K562 (cell line): ENCODE measurements at regions not wholly inside any gene's neighbourhood (a gene's known extent, or its start where the extent isn't known, plus 50 kb on each side); places are given as distances from the start of the nearest gene placed in this dataset.

Experiments
- ATAC-seq: fragments of 200-7000 bp; cut with Tn5 transposase; 3 replicates; pipeline ENCODE4 v1.9.1; 2020; ENCODE audit warnings: moderate library complexity
- BruUV-seq: library from RNA; stranded (reverse); fragments of 400-500 nt; replicated peaks from 2 replicates; lab custom pipeline; 2021; lab: Mats Ljungman, UMichigan
- CTCF ChIA-PET: fragments of 300-600 bp; formaldehyde crosslinking; extraction: SDS; loops from one replicate; lab custom pipeline; 2021; ENCODE audit warnings: low intra/inter-chr PET ratio; lab: Yijun Ruan, JAX
- POLR2A ChIA-PET: fragments of 300-600, 350-650 bp; sonication (Branson Sonifier 250); formaldehyde crosslinking; extraction: SDS; loops from one replicate; lab custom pipeline; 2021; ENCODE audit warnings: antibody characterized with exemption, inconsistent platforms; lab: Yijun Ruan, JAX
- DNase-seq, 4 experiments: peaks; one replicate each; pipeline versions ENCODE4 v3.0.0 to v3.0.0-alpha.2; 2011 to 2018; ENCODE audit warnings: low spot score in 3 of 4, mixed read lengths in 3 of 4; ENCODE audit errors: extremely low read depth in 1 of 4
- FAIRE-seq: peaks from 2 replicates; lab custom pipeline; 2011; peaks lifted over from hg19 to GRCh38; lab: Jason Lieb, UNC
- H2AFZ ChIP-seq: 2 replicates; pipeline ENCODE4 v1.6.0; 2011; ENCODE audit warnings: low read depth, low read length, control low read depth, inconsistent platforms
- H3K27ac ChIP-seq: fragments of 200-600 bp; 3 replicates; pipeline ENCODE4 v1.8.0; 2011; ENCODE audit warnings: low read depth, mild to moderate bottlenecking, control low read depth, inconsistent platforms, low read length, moderate library complexity, mixed read lengths; ENCODE audit errors: extremely low read depth
- H3K27me3 ChIP-seq, 2 experiments: fragments of 300-600 bp in 1 of 2; 2 replicates in 1 of 2; 3 replicates in 1 of 2; pipeline versions ENCODE4 v1.6.0 to v1.8.0; 2011; ENCODE audit warnings: inconsistent platforms in 2 of 2, low read length in 2 of 2, mild to moderate bottlenecking in 1 of 2, mixed read lengths in 1 of 2, moderate library complexity in 1 of 2; ENCODE audit not compliant: control insufficient read depth in 2 of 2, insufficient read depth in 2 of 2
- H3K36me3 ChIP-seq: fragments of 300-600 bp; 3 replicates; pipeline ENCODE4 v1.8.0; 2011; ENCODE audit warnings: mild to moderate bottlenecking, low read length, inconsistent platforms; ENCODE audit not compliant: control insufficient read depth, insufficient read depth
- H3K4me1 ChIP-seq, 2 experiments: fragments of 200-600 bp in 1 of 2; replicated peaks in 1 of 2; 2 replicates in 1 of 2; 3 replicates in 1 of 2; pipeline versions ENCODE4 v1.5.1 to v1.8.0; 2011; ENCODE audit warnings: inconsistent platforms in 2 of 2, low read length in 2 of 2, mild to moderate bottlenecking in 1 of 2, mixed read lengths in 1 of 2, moderate library complexity in 1 of 2; ENCODE audit not compliant: control insufficient read depth in 2 of 2, insufficient read depth in 2 of 2
- H3K4me2 ChIP-seq: 2 replicates; pipeline ENCODE4 v1.6.1; 2011; ENCODE audit warnings: low read length, control low read depth, inconsistent platforms, mixed read lengths; ENCODE audit not compliant: insufficient read depth
- H3K4me3 ChIP-seq: fragments of 200-600 bp; sonication (generic), shearing (Covaris generic); 2 replicates; pipeline ENCODE4 v1.5.1; 2016; ENCODE audit warnings: control low read depth, inconsistent platforms
- H3K79me2 ChIP-seq: fragments of 200-600 bp; 3 replicates; pipeline ENCODE4 v1.8.0; 2011; ENCODE audit warnings: low read length, inconsistent platforms; ENCODE audit not compliant: control insufficient read depth, insufficient read depth
- H3K9ac ChIP-seq, 2 experiments: 2 replicates each; pipeline versions ENCODE4 v1.6.0 to v1.6.1; 2011; ENCODE audit warnings: low read depth in 2 of 2, low read length in 2 of 2, control low read depth in 1 of 2, inconsistent platforms in 1 of 2, mild to moderate bottlenecking in 1 of 2, mixed read lengths in 1 of 2; ENCODE audit not compliant: insufficient read depth in 1 of 2
- H3K9me1 ChIP-seq: one replicate; pipeline ENCODE4 v1.6.0; 2011; ENCODE audit warnings: inconsistent platforms, mild to moderate bottlenecking, low read length, moderate library complexity; ENCODE audit not compliant: control insufficient read depth, insufficient read depth
- H3K9me3 ChIP-seq: replicated peaks from 2 replicates; pipeline ENCODE4 v1.5.1; 2011; ENCODE audit warnings: low read depth, low read length, inconsistent platforms; ENCODE audit not compliant: control insufficient read depth, insufficient read depth
- H4K20me1 ChIP-seq: replicated peaks from 2 replicates; pipeline ENCODE4 v1.6.1; 2011; ENCODE audit warnings: low read length, inconsistent platforms, mixed read lengths; ENCODE audit not compliant: control insufficient read depth, insufficient read depth
- ARID2 ChIP-seq: fragments of 450-650 bp; IDR thresholded peaks from 2 replicates; pipeline ENCODE4 v1.6.1; 2017; ENCODE audit warnings: antibody characterized with exemption, mild to moderate bottlenecking
- BRCA1 ChIP-seq, 2 experiments: fragments of 450-650 bp in 1 of 2; sonication (generic) in 1 of 2; formaldehyde crosslinking in 1 of 2; IDR thresholded peaks; 2 replicates each; pipeline versions ENCODE4 v1.5.0 to v1.6.1; 2017 to 2020; ENCODE audit warnings: mild to moderate bottlenecking in 1 of 2, missing genetic modification reagents in 1 of 2
- CREB5 ChIP-seq: fragments of 250-450 bp; sonication (Bioruptor Pico); IDR thresholded peaks from 2 replicates; pipeline ENCODE4 v1.5.0; 2020; ENCODE audit warnings: mild to moderate bottlenecking
- FOXP1 ChIP-seq: sonication (generic); formaldehyde crosslinking; IDR thresholded peaks from 2 replicates; pipeline ENCODE4 v1.8.0; 2022; ENCODE audit warnings: mild to moderate bottlenecking, missing genetic modification reagents
- HNRNPUL1 ChIP-seq: fragments of 200-400 bp; formaldehyde crosslinking; IDR thresholded peaks from 2 replicates; pipeline ENCODE4 v1.6.1; 2017; ENCODE audit warnings: low read length
- MED1 ChIP-seq: sonication (generic); formaldehyde crosslinking; IDR thresholded peaks from 2 replicates; pipeline ENCODE4 v1.8.1; 2023; ENCODE audit warnings: missing genetic modification reagents, borderline replicate concordance
- NFE2L1 ChIP-seq: fragments of 450-650 bp; IDR thresholded peaks from 2 replicates; pipeline ENCODE4 v1.6.1; 2016; ENCODE audit warnings: missing genetic modification characterization, low read depth, mild to moderate bottlenecking, missing compliant biosample characterization, moderate library complexity, borderline replicate concordance
- PCBP2 ChIP-seq: fragments of 200-400 bp; formaldehyde crosslinking; IDR thresholded peaks from 2 replicates; pipeline ENCODE4 v1.6.1; 2018; ENCODE audit warnings: low read length, low read depth, mild to moderate bottlenecking, moderate library complexity; ENCODE audit not compliant: poor library complexity, severe bottlenecking
- RREB1 ChIP-seq: fragments of 250-450 bp; sonication (Bioruptor Pico); IDR thresholded peaks from 2 replicates; pipeline ENCODE4 v1.4.0; 2020
- SIN3B ChIP-seq: fragments of 450-650 bp; IDR thresholded peaks from 2 replicates; pipeline ENCODE4 v1.6.1; 2017; ENCODE audit warnings: low read depth, mild to moderate bottlenecking, moderate library complexity
- SNAPC5 ChIP-seq: fragments of 250-450 bp; sonication (Bioruptor Pico); IDR thresholded peaks from 2 replicates; pipeline ENCODE4 v1.8.0; 2021; ENCODE audit warnings: moderate library complexity, mild to moderate bottlenecking, inconsistent platforms
- SNIP1 ChIP-seq: fragments of 450-650 bp; IDR thresholded peaks from 2 replicates; pipeline ENCODE4 v1.7.1; 2017; ENCODE audit warnings: low read depth, mild to moderate bottlenecking
- USF1 ChIP-seq: sonication (generic); formaldehyde crosslinking; IDR thresholded peaks from 2 replicates; pipeline ENCODE4 v1.9.0; 2022; ENCODE audit warnings: mild to moderate bottlenecking, missing genetic modification reagents
- ZC3H11A ChIP-seq: IDR thresholded peaks from 2 replicates; pipeline ENCODE4 v1.6.1; 2012; ENCODE audit warnings: low read depth, low read length, improper control_type of control experiment
- ZNF282 ChIP-seq: sonication (generic); formaldehyde crosslinking; IDR thresholded peaks from 2 replicates; pipeline ENCODE4 v1.8.1; 2023; ENCODE audit warnings: missing genetic modification reagents
- WGBS: fragments of 100-300 bp; shearing (Covaris generic); methylation state at CpG from one replicate; pipeline ENCODE4 v1.1.6; 2016; ENCODE audit warnings: low coverage, mixed read lengths; ENCODE audit not compliant: insufficient coverage; ENCODE audit errors: missing lambda C conversion rate; 5-methylcytosine and 5-hydroxymethylcytosine counted together
- in situ Hi-C: fragments of 300-500 bp; cut with MboI; formaldehyde crosslinking; loops from 4 replicates; pipeline ENCODE4 v1.15.0; 2018; ENCODE audit warnings: inconsistent platforms, mixed read lengths
- intact Hi-C: fragments of 100-400 bp; cut with micrococcal nuclease; formaldehyde crosslinking; loops from 2 replicates; pipeline ENCODE4 v1.14.2; 2022

GRCh38 chr11:76293189-76293631, 86.9 kb upstream of the WNT11 start:
- H3K79me2 ChIP-seq: no peaks in the 10 kb centered on the region
- in situ Hi-C loops (no loop called here), intact Hi-C loops (no loop called here)
- 24% methylated on average over 11 of the region's 11 CpGs for WGBS
- no peak overlapping the region for H3K4me3 ChIP-seq
- H3K27me3 ChIP-seq: peaks cover 14 to 57% of the 10 kb centered on the region in 2 experiments
- no peaks in the 10 kb centered on the region; a peak in 1 of 5 replicates for H3K4me1 ChIP-seq
- no peak for TF ChIP-seq SNAPC5
- no peak for TF ChIP-seq USF1 (CRISPR knock-in tag)
- no peak for TF ChIP-seq RREB1 (CRISPR knock-in tag)
- TF ChIP-seq SNIP1: no peak
- no peak for TF ChIP-seq BRCA1 (IDR thresholded peaks at IDR 0.05)
- TF ChIP-seq BRCA1 (CRISPR knock-in tag; IDR thresholded peaks at IDR 0.05): no peak
- no peak for TF ChIP-seq ZNF282 (CRISPR knock-in tag)
- TF ChIP-seq ZC3H11A: no peak
- TF ChIP-seq ARID2: no peak
- no peak for TF ChIP-seq NFE2L1
- TF ChIP-seq CREB5 (CRISPR knock-in tag): no peak
- no peak for TF ChIP-seq HNRNPUL1
- TF ChIP-seq PCBP2: no peak
- TF ChIP-seq FOXP1 (CRISPR knock-in tag): no peak
- TF ChIP-seq SIN3B: no peak
- no peak for TF ChIP-seq MED1 (CRISPR knock-in tag)
- no peaks in the 10 kb centered on the region for H4K20me1 ChIP-seq
- BruUV-seq: no TSS peak
- ChIA-PET CTCF (no interaction called here), POLR2A (interaction anchor here (1.0 kb wide), 1 partner anchor 11 kb away, joined by 3 read pairs; no protein-coding TSS in a partner anchor)
- ATAC-seq (no peak), DNase-seq (no peak), FAIRE-seq (no peak)
- no peaks in the 10 kb centered on the region for H3K9me1 ChIP-seq
- H3K4me2 ChIP-seq: no peak overlapping the region
- H3K9ac ChIP-seq: no peak overlapping the region
- no peak overlapping the region for H3K27ac ChIP-seq
- no peaks in the 10 kb centered on the region for H3K36me3 ChIP-seq
- no peaks in the 10 kb centered on the region for H3K9me3 ChIP-seq
- H2AFZ ChIP-seq: no peak overlapping the region
